Right renal cortex interstitium (tissue), 3 donors: ENCODE measurements at regions not wholly inside any gene's neighbourhood (a gene's known extent, or its start where the extent isn't known, plus 50 kb on each side); places are given as distances from the start of the nearest gene placed in this dataset.

Source experiments
- DNase-seq, 3 donors: peaks; one replicate each; pipeline ENCODE4 v3.0.0-alpha.2; 2013; ENCODE audit warnings: low read depth in 3 of 3, low spot score in 2 of 3

DNA sequence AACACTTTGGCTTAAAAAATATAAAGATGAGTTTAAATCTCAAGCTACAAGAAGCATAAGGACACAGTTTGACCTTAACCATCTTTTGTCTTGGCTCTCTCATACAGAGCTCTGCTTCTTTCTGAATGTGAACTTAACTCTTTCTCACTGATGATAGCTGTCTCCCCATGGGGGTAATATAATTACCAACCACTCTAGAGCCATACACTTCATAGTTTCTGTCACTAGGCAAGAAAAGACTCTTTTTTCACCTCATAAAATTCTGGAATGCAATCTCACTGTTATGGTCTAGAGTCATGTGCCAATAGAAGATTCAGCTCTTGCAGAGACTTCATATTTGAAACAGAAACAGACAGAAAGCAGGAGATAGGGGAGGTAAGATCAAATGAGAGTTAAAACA is 481.7 kb upstream of the AGA start:
- no peak for DNase-seq

DNA sequence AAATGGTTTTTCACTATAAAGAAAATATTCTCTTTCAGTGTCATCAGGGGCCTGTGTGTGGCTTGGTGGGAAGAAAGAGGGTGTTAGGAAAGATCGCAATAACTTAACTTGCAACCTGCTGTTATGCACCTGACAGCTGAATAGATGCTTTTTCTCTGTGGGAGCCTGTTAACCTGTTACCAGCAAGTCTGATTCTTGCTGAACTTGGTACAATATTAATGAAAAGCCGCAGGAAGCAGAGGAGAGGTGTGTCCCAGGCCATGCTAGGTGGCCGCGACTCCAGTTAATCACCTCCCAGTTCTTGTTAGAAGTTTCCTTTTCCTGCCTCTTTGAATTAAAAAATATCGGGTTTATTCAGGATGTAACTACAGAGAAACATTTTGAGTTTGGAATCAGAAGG is 494.8 kb upstream of the AGA start:
- no peak for DNase-seq

- DNase-seq: no peak
Observed at GRCh38 chr4:177938226-177938625, 496.0 kb upstream of the AGA start.

GRCh38 chr4:177945268-177945667 is 503.0 kb upstream of the AGA start:
- DNase-seq: no peak

- no peak for DNase-seq
Observed at GRCh38 chr4:177947607-177948006, 505.4 kb upstream of the AGA start.

- DNase-seq: no peak
Observed at GRCh38 chr4:177948853-177949252, 506.6 kb upstream of the AGA start.

GRCh38 chr4:177951026-177951425 is 508.8 kb upstream of the AGA start:
- no peak for DNase-seq

DNA sequence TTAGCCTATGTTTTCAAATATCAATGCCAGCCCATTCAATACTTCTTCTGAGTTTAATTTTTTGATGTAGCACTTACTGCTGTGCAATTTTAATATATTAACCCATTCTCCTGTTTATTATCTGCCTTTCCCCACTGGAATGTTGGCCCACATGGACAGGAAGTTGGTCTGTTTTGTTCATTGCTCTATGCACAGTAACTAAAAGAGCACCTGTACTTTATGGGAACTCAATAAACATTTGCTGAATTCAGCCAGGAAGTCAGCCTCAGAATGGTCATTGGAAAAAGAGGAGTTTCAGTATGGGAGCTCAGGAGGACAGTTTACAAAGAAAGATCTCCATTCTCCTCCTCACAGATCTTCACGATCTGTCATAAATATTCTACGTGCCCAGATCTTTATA is 510.5 kb upstream of the AGA start:
- DNase-seq: no peak

- DNase-seq: no peak
Observed at GRCh38 chr4:177957596-177958360, 515.5 kb upstream of the AGA start.

GRCh38 chr4:177960566-177960965 is 518.3 kb upstream of the AGA start:
- no peak for DNase-seq

- no peak for DNase-seq
Observed at GRCh38 chr4:177961761-177962380, 519.6 kb upstream of the AGA start.

GRCh38 chr4:177964061-177964460 is 521.8 kb upstream of the AGA start:
- DNase-seq: no peak

DNA sequence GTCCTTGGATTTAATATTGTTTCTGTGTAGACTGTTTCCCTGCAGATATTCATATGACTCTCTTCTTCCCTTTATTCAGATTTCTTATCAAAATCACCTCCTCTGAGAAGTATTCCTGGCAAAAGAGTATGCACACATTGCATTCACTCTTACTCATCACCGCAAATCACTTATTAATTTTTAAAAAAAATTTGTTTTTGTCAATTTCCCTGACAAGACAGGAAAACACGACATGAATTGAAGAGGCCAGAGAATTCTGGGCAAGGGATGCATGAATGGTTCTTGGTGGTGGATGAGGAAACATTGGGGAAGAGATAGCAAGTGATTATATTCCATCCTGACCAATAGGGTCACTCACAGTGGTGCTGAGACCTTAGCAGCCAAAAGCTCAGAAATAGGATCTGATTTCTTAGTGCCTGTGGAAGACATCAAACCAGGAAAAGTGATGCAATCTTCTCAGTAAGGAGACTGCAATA is 522.5 kb upstream of the AGA start:
- no peak for DNase-seq

GRCh38 chr4:177967328-177967727 is 525.1 kb upstream of the AGA start:
- DNase-seq: no peak

- no peak for DNase-seq
Observed at GRCh38 chr4:177968817-177969442, 526.7 kb upstream of the AGA start.

- DNase-seq: no peak
Observed at GRCh38 chr4:177974461-177974860, 532.2 kb upstream of the AGA start.

DNA sequence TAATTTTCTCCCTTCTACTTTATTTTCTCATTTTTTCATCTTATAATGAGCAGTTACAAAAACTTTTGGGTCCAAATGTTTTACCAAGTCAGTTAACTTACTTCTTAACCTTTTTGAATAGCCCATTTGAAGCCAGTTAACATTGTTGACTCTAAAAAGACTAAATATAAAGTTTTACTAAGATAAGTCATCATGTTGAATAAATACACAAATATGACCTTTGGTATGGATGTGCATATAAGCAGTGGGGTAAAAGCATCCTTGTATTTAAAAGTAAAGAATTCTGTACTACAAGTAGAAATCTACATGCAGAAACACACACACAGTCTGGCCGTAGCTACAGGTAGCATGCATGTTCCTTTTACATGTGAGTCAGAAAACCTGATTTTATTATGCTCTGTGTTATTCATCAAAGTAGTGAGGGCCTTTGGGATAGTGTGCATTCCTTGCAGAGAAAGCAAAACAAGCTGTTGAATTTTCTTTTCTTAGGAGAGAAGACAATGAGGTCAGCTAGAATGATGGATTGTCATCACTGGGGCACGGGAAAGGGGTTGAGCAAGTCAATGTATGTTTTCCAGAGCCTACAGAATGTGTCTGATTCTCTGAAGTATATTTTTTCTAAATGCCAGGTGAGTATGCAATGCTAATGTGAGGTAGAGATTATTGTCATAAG is 533.2 kb upstream of the AGA start:
- no peak for DNase-seq

GRCh38 chr4:177986236-177986635 is 544.0 kb upstream of the AGA start:
- DNase-seq: no peak

DNA sequence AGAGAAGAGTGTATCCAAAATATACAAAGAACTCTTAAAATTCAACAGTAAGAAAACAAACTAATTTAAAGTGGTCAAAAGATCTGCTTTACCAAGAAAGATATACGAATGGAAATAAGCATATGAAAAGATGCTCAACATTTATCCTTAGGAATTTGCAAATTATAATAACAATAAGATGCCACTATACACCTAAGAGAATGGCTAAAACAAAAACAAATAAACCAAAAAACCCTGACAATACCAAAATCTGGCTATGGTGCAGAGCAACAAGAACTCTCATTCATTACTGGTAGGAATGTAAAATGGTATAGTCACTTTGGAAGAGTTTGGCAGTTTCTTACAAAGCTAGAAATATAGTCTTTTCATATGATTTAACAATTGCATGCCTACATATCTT is 545.7 kb upstream of the AGA start:
- DNase-seq: peak in 1 of 3 donors; percentile 1

GRCh38 chr4:177989503-177990201 is 547.4 kb upstream of the AGA start:
- DNase-seq: no peak
